OCI-LY1 (cell line): ENCODE measurements at regions not wholly inside any gene's neighbourhood (a gene's known extent, or its start where the extent isn't known, plus 50 kb on each side); places are given as distances from the start of the nearest gene placed in this dataset.

ENCODE experiments used
- H2AFZ ChIP-seq: fragments of 200-600 bp; sonication (generic), shearing (Covaris generic); 2 replicates; pipeline ENCODE4 v1.6.0; 2014; ENCODE audit warnings: antibody characterized with exemption, mild to moderate bottlenecking, low read length
- H3F3A ChIP-seq: fragments of 200-600 bp; sonication (generic), shearing (Covaris generic); 2 replicates; pipeline ENCODE4 v1.6.0; 2014; ENCODE audit warnings: mild to moderate bottlenecking, antibody characterized with exemption, low read length, moderate library complexity; ENCODE audit not compliant: insufficient read depth
- H3K27ac ChIP-seq: fragments of 200-600 bp; sonication (generic); 2 replicates; pipeline ENCODE4 v1.5.1; 2014; ENCODE audit warnings: low read length, mixed run types, mild to moderate bottlenecking, low read depth; ENCODE audit not compliant: poor library complexity, severe bottlenecking
- H3K27me3 ChIP-seq: fragments of 200-600 bp; sonication (generic); 2 replicates; pipeline ENCODE4 v1.6.0; 2014; ENCODE audit warnings: antibody characterized with exemption, mild to moderate bottlenecking, low read length, moderate library complexity; ENCODE audit not compliant: insufficient read depth
- H3K36me3 ChIP-seq: fragments of 200-600 bp; sonication (generic); 2 replicates; pipeline ENCODE4 v1.6.1; 2014; ENCODE audit warnings: mild to moderate bottlenecking, antibody characterized with exemption, low read length, moderate library complexity, mixed read lengths; ENCODE audit not compliant: insufficient read depth
- H3K4me1 ChIP-seq: fragments of 200-600 bp; sonication (generic); 2 replicates; pipeline ENCODE4 v1.5.1; 2014; ENCODE audit warnings: mild to moderate bottlenecking, low read length, moderate library complexity; ENCODE audit not compliant: insufficient read depth, severe bottlenecking
- H3K4me2 ChIP-seq: fragments of 200-600 bp; sonication (generic), shearing (Covaris generic); 2 replicates; pipeline ENCODE4 v1.6.1; 2014; ENCODE audit warnings: low read length
- H3K4me3 ChIP-seq: fragments of 200-600 bp; sonication (generic); 2 replicates; pipeline ENCODE4 v1.5.1; 2014; ENCODE audit warnings: low read length, low read depth, mild to moderate bottlenecking, mixed read lengths; ENCODE audit not compliant: poor library complexity, severe bottlenecking
- H3K79me2 ChIP-seq: fragments of 200-600 bp; shearing (Covaris generic); 2 replicates; pipeline ENCODE4 v1.6.1; 2016; ENCODE audit warnings: mixed run types, low read length, mixed read lengths; ENCODE audit not compliant: insufficient read depth
- H3K9ac ChIP-seq: fragments of 200-600 bp; sonication (generic), shearing (Covaris generic); 2 replicates; pipeline ENCODE4 v1.6.1; 2014; ENCODE audit warnings: mild to moderate bottlenecking, low read length, mixed read lengths
- H3K9me2 ChIP-seq: fragments of 200-600 bp; sonication (generic), shearing (Covaris generic); 2 replicates; pipeline ENCODE4 v1.6.1; 2014; ENCODE audit warnings: low read depth, mild to moderate bottlenecking, low read length, mixed read lengths
- H3K9me3 ChIP-seq: fragments of 200-600 bp; shearing (Covaris generic); 2 replicates; pipeline ENCODE4 v1.6.1; 2014; ENCODE audit warnings: low read length, mixed read lengths
- H4K20me1 ChIP-seq: fragments of 200-600 bp; sonication (generic), shearing (Covaris generic); 2 replicates; pipeline ENCODE4 v1.6.0; 2016; ENCODE audit warnings: mild to moderate bottlenecking, low read length; ENCODE audit not compliant: insufficient read depth
- CTCF ChIP-seq: fragments of 200-600 bp; sonication (generic), shearing (Covaris generic); IDR thresholded peaks from 2 replicates; pipeline ENCODE4 v1.5.1; 2017; ENCODE audit warnings: mild to moderate bottlenecking, antibody characterized with exemption, low read length, moderate library complexity, mixed read lengths
- EZH2 ChIP-seq: fragments of 200-600 bp; sonication (generic), shearing (Covaris generic); IDR thresholded peaks from 2 replicates; pipeline ENCODE4 v1.8.0; 2017; ENCODE audit warnings: borderline replicate concordance, mixed run types, mild to moderate bottlenecking, antibody characterized with exemption, low read length, moderate library complexity, mixed read lengths

GRCh38 chr11:39268176-39268690 lies 2191.2 kb downstream of the LRRC4C start:
- Histone ChIP-seq H3K79me2 (no peaks in the 10 kb centered on the region), H3K36me3 (no peaks in the 10 kb centered on the region), H3K9me3 (no peaks in the 10 kb centered on the region), H4K20me1 (no peaks in the 10 kb centered on the region), H3K9me2 (no peaks in the 10 kb centered on the region), H3F3A (no peaks in the 10 kb centered on the region), H3K27ac (no peak overlapping the region), H3K27me3 (no peaks in the 10 kb centered on the region), H3K9ac (no peak overlapping the region), H2AFZ (no peak overlapping the region), H3K4me1 (no peaks in the 10 kb centered on the region), H3K4me3 (no peak overlapping the region), H3K4me2 (no peak overlapping the region)
- TF ChIP-seq EZH2: no peak

GRCh38 chr11:39255648-39256047 lies 2203.8 kb downstream of the LRRC4C start:
- H3K36me3 ChIP-seq: no peaks in the 10 kb centered on the region
- no peak overlapping the region for H3K4me2 ChIP-seq
- no peaks in the 10 kb centered on the region for H3K4me1 ChIP-seq
- no peaks in the 10 kb centered on the region for H3K27me3 ChIP-seq
- no peak overlapping the region for H3K4me3 ChIP-seq
- no peak overlapping the region for H3K9ac ChIP-seq
- no peaks in the 10 kb centered on the region for H3K9me2 ChIP-seq
- no peak overlapping the region for H3K27ac ChIP-seq
- H2AFZ ChIP-seq: no peak overlapping the region
- no peaks in the 10 kb centered on the region for H4K20me1 ChIP-seq
- TF ChIP-seq CTCF: no peak
- TF ChIP-seq EZH2: no peak
- no peaks in the 10 kb centered on the region for H3K9me3 ChIP-seq
- no peaks in the 10 kb centered on the region for H3K79me2 ChIP-seq
- no peaks in the 10 kb centered on the region for H3F3A ChIP-seq

- Histone ChIP-seq H2AFZ (no peak overlapping the region), H3K36me3 (no peaks in the 10 kb centered on the region), H3K4me2 (no peak overlapping the region), H3F3A (no peaks in the 10 kb centered on the region), H3K79me2 (no peaks in the 10 kb centered on the region), H3K4me1 (no peaks in the 10 kb centered on the region), H4K20me1 (no peaks in the 10 kb centered on the region), H3K27ac (no peak overlapping the region), H3K27me3 (no peaks in the 10 kb centered on the region), H3K9me2 (no peaks in the 10 kb centered on the region), H3K9ac (no peak overlapping the region), H3K4me3 (no peak overlapping the region), H3K9me3 (no peaks in the 10 kb centered on the region)
- no peak for TF ChIP-seq CTCF
- no peak for TF ChIP-seq EZH2
Observed at GRCh38 chr11:39249566-39250365, 2209.7 kb downstream of the LRRC4C start.
